HG02642 (cell line): ENCODE measurements at regions not wholly inside any gene's neighbourhood (a gene's known extent, or its start where the extent isn't known, plus 50 kb on each side); places are given as distances from the start of the nearest gene placed in this dataset.

Experiments
- ATAC-seq: cut with Tn5 transposase; IDR thresholded peaks from one replicate; pipeline ENCODE4 v1.9.1; 2021; ENCODE audit warnings: mild to moderate bottlenecking; ENCODE audit not compliant: unreplicated experiment, poor library complexity

GRCh38 chr3:63179862-63180522 is 98.1 kb upstream of the SYNPR start:
- ATAC-seq: no peak

GRCh38 chr3:63192248-63192647 is 85.9 kb upstream of the SYNPR start:
- ATAC-seq: no peak

- ATAC-seq: no peak
These were observed 84.5 kb upstream of the SYNPR start for GRCh38 chr3:63193647-63194046.

- no peak for ATAC-seq
These were observed 78.5 kb upstream of the SYNPR start for GRCh38 chr3:63199606-63200005.

- ATAC-seq: no peak
These were observed 75.6 kb upstream of the SYNPR start for GRCh38 chr3:63202529-63202928.

- ATAC-seq: no peak
These were observed 71.0 kb upstream of the SYNPR start for GRCh38 chr3:63207066-63207590.

GRCh38 chr3:63228087-63228486 is 50.0 kb upstream of the SYNPR start:
- ATAC-seq: no peak
